Activated naive CD4-positive, alpha-beta T cell treated with anti-CD3 and anti-CD28 coated beads, Interleukin-2, amount 50 U/mL, for 24 hours (primary cell): ENCODE measurements at regions not wholly inside any gene's neighbourhood (a gene's known extent, or its start where the extent isn't known, plus 50 kb on each side); places are given as distances from the start of the nearest gene placed in this dataset.
"Not testable (repeated sequence)": the region's sequence is repeated elsewhere in the genome, so short reads cannot be mapped to it uniquely, and the experiment has no call there.

Source experiments
- H3K27ac Mint-ChIP-seq: one replicate; pipeline ENCODE4 v1.8.0; 2021; ENCODE audit warnings: mild to moderate bottlenecking, mixed read lengths
- H3K27me3 Mint-ChIP-seq: one replicate; pipeline ENCODE4 v1.8.0; 2021; ENCODE audit warnings: mixed read lengths
- H3K36me3 Mint-ChIP-seq: one replicate; pipeline ENCODE4 v1.8.0; 2021; ENCODE audit warnings: mixed read lengths
- H3K4me1 Mint-ChIP-seq: one replicate; pipeline ENCODE4 v1.8.0; 2021; ENCODE audit warnings: mixed read lengths
- H3K4me3 Mint-ChIP-seq: one replicate; pipeline ENCODE4 v1.8.0; 2021; ENCODE audit warnings: mild to moderate bottlenecking, mixed read lengths
- H3K9me3 Mint-ChIP-seq: one replicate; pipeline ENCODE4 v1.8.0; 2021; ENCODE audit warnings: mixed read lengths

DNA sequence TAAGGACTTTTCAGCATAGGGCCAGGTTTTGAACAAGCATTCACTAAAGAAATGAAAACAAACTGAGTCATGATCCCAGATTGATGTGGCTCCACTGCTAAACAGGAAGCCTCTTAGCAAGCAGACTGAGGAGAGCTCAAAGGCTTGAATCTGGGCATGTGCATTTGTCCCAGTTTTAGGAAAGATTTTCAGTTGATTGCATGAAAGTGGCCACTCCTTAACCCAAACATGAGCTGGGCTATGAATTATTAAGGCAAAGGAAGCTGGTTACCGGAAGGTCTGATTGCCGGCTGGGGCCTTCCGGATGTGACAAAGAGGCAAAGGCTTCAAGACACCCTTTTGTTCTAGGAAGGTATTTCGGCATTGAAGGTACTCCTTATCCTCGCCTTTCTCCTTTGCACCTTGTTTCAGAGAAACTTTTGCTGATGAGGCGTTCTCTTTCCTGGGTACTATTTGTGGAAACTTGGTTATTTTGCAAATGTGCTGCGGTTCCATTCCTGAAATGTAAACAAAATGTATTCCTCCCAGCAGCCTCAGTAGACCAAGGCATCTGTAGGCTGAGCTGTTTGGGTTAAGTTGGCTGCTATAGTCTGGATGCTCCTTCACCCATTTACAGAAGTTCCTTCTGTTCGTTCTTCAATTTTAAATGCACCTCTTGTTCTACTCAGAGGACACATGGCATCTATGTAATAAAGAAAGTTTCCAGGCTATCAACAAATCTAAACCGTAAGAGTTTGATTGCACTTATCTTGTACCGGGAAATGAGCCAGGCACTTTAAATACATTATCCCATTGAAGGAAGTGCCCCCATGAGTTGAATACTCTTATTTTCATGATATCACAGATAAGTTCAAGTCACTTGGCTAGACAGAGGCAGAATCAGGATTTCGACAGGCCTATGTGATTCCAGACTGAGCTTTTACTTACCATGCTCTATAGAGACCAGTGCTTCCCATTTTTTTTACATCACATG lies 115.6 kb upstream of the METAP2 start:
- no peaks in the 10 kb centered on the region for H3K36me3 Mint-ChIP-seq
- H3K4me1 Mint-ChIP-seq: no peaks in the 10 kb centered on the region
- no peak overlapping the region for H3K4me3 Mint-ChIP-seq
- no peak overlapping the region for H3K27ac Mint-ChIP-seq
- no peaks in the 10 kb centered on the region for H3K9me3 Mint-ChIP-seq
- no peaks in the 10 kb centered on the region for H3K27me3 Mint-ChIP-seq

DNA sequence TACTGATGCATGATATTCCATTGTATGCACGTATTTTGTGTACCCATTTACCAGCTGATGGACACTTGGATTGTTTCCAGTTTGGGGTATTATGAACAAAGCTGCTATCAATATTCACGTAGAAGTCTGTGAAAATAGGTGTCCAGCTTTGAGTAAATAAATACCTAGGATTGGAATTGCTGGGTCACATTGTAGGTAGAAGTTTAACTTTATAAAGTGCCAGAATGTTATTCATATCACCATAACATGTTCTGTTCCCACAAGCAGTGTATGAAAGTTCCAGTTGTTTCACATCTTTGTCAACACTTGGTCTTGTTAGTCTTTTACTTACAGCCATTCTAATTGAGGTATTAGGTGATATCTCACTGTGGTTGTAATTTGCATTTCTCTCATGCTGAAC lies 108.0 kb upstream of the METAP2 start:
- Mint-ChIP-seq H3K4me1 (no peaks in the 10 kb centered on the region), H3K4me3 (no peak overlapping the region), H3K27me3 (peaks cover 1% of the 10 kb centered on the region), H3K9me3 (no peaks in the 10 kb centered on the region), H3K36me3 (no peaks in the 10 kb centered on the region), H3K27ac (no peak overlapping the region)

DNA sequence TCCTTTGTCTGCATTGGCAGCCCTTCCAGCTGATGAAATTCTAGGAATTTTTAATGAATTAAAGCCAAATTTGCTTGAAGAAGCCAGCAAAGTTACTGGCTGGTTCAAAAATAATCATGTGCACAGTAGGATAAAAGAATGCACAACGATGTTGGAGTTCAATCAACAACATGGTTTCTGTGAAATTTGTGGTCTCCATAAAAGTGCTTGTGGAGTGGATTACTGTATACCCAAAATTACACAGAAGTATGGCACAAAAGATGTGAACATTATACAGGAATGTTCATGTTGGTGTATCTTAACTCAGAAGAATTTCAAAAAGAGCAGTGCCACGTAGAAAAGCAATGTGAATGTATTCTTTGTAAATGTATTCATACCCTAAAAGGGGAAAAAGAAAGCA lies 105.0 kb upstream of the METAP2 start:
- H3K36me3 Mint-ChIP-seq: no peaks in the 10 kb centered on the region
- H3K27me3 Mint-ChIP-seq: peaks cover 3% of the 10 kb centered on the region
- H3K9me3 Mint-ChIP-seq: no peaks in the 10 kb centered on the region
- no peak overlapping the region for H3K4me3 Mint-ChIP-seq
- no peaks in the 10 kb centered on the region for H3K4me1 Mint-ChIP-seq
- no peak overlapping the region for H3K27ac Mint-ChIP-seq

DNA sequence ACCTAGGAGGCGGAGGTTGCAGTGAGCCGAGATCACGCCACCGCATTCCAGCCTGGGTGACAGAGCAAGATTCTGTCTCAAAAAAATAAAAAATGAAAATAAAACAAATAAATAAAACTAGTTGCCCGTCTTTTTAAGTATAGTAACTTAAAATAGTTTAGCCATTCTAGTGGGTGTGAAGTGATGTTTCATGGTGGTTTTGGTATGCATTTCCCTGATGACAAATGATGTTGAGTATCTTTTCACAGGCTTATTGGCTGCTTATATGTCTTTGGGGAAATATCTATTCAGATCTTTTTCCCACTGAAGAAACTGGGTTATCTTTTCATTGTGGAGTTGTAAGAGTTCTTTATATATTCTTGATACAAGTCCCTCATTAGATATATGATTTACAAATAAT lies 102.4 kb upstream of the METAP2 start:
- no peaks in the 10 kb centered on the region for H3K9me3 Mint-ChIP-seq
- no peaks in the 10 kb centered on the region for H3K36me3 Mint-ChIP-seq
- no peak overlapping the region for H3K27ac Mint-ChIP-seq
- H3K4me3 Mint-ChIP-seq: no peak overlapping the region
- H3K27me3 Mint-ChIP-seq: peaks cover 3% of the 10 kb centered on the region
- no peaks in the 10 kb centered on the region for H3K4me1 Mint-ChIP-seq

GRCh38 chr12:95379481-95379880 lies 94.5 kb upstream of the METAP2 start:
- not testable (repeated sequence) for H3K4me1 Mint-ChIP-seq, H3K9me3 Mint-ChIP-seq, H3K36me3 Mint-ChIP-seq, H3K4me3 Mint-ChIP-seq, H3K27ac Mint-ChIP-seq, H3K27me3 Mint-ChIP-seq

- H3K4me1 Mint-ChIP-seq, H3K9me3 Mint-ChIP-seq, H3K36me3 Mint-ChIP-seq, H3K4me3 Mint-ChIP-seq, H3K27ac Mint-ChIP-seq, H3K27me3 Mint-ChIP-seq: not testable (repeated sequence)
These were observed 93.6 kb upstream of the METAP2 start for GRCh38 chr12:95380334-95380733.

- peaks cover 2% of the 10 kb centered on the region for H3K27me3 Mint-ChIP-seq
- H3K9me3 Mint-ChIP-seq: no peaks in the 10 kb centered on the region
- no peaks in the 10 kb centered on the region for H3K36me3 Mint-ChIP-seq
- no peak overlapping the region for H3K27ac Mint-ChIP-seq
- no peak overlapping the region for H3K4me3 Mint-ChIP-seq
- H3K4me1 Mint-ChIP-seq: no peaks in the 10 kb centered on the region
These were observed 92.8 kb upstream of the METAP2 start for GRCh38 chr12:95380997-95381786.

DNA sequence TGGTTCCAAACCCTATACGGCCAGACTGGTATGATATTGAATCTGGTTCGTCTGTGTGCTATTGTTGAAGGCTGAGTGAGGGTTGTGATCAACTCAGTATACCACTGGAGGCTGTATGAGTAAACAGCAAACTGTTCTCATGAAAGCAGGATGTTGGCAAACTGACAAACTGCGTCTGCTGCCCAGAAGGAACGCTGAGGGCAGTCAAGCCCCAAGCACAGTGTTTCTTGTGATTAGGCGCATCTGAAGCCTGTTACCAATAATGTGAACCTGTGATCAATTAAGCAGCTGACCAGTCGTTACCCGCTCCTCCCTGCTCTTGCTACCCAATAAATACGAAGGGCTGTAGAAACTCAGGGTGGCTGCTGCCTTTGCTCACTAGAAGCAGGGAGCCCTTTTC lies 90.0 kb upstream of the METAP2 start:
- H3K4me1 Mint-ChIP-seq, H3K4me3 Mint-ChIP-seq, H3K9me3 Mint-ChIP-seq, H3K36me3 Mint-ChIP-seq, H3K27me3 Mint-ChIP-seq, H3K27ac Mint-ChIP-seq: not testable (repeated sequence)

DNA sequence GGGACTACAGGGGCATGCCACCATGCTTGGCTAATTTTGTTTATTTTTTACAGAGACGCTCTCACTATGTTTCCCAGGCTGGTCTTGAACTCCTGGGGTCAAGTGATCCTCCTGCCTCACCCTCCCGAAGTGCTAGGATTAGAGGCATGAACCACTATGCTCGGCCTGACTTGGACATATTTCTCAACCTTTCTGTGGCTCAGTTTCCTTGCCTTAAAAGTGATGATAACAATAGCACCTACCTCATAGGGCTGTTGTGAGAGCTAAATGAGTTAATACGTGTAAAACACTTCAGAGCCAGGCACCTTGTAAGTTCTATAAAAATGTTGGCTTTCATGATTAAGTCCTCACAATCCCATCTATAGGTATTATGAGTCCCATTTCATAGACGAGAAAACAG lies 89.2 kb upstream of the METAP2 start:
- Mint-ChIP-seq H3K27ac (no peak overlapping the region), H3K4me3 (no peak overlapping the region)

DNA sequence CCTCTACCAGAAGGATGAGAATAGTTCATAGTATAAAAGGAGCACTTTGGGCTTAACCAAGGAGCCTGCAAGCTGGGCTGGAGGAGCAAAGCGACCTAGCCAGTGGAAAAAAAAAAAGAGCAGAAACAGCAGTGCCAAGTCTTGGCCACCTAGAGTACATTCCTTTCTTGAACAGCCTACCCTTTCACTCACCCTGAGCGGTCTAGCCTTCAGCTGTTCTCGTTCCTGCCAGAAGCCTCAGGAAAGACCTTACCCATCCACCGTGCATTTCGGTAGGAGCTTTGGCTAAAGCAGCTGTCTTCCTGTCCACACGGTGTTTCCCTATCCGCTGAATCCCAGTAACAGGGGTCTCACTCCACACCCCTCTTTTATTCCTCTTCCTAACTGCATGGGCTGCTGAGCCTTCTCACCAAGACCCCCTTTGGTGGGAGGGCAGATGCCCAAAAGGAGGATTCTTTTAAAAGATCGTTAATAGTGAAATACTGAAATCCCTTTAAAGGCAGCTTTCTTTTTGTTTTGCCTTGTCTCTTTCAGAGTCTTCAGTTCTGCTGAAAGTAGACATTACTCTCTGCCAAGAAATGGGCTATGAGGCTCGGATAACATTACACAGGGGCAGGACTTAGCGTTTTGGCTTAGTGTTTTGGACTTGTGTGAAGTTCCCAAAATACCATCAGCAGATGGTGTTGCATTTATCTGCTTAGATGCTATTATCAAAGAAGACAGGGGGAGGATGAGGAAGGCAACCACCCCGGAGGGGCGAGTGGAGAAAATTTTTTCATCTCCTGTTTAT lies 88.5 kb upstream of the METAP2 start:
- H3K4me1 Mint-ChIP-seq: no peaks in the 10 kb centered on the region
- no peaks in the 10 kb centered on the region for H3K9me3 Mint-ChIP-seq
- H3K36me3 Mint-ChIP-seq: no peaks in the 10 kb centered on the region
- H3K27me3 Mint-ChIP-seq: no peaks in the 10 kb centered on the region
- no peak overlapping the region for H3K4me3 Mint-ChIP-seq
- H3K27ac Mint-ChIP-seq: no peak overlapping the region

More for the DNA sequence above, 89.2 kb upstream of the METAP2 start:
- no peaks in the 10 kb centered on the region for H3K36me3 Mint-ChIP-seq
- H3K27me3 Mint-ChIP-seq: no peaks in the 10 kb centered on the region
- no peaks in the 10 kb centered on the region for H3K9me3 Mint-ChIP-seq
- no peaks in the 10 kb centered on the region for H3K4me1 Mint-ChIP-seq

- Mint-ChIP-seq H3K4me1 (no peaks in the 10 kb centered on the region), H3K36me3 (no peaks in the 10 kb centered on the region)
These were observed 87.9 kb upstream of the METAP2 start for GRCh38 chr12:95386051-95386450.

GRCh38 chr12:95388260-95388659 lies 85.7 kb upstream of the METAP2 start:
- not testable (repeated sequence) for H3K27me3 Mint-ChIP-seq, H3K36me3 Mint-ChIP-seq, H3K27ac Mint-ChIP-seq, H3K4me1 Mint-ChIP-seq, H3K9me3 Mint-ChIP-seq, H3K4me3 Mint-ChIP-seq

More at GRCh38 chr12:95386051-95386450, 87.9 kb upstream of the METAP2 start:
- H3K9me3 Mint-ChIP-seq: no peaks in the 10 kb centered on the region
- no peak overlapping the region for H3K27ac Mint-ChIP-seq
- no peaks in the 10 kb centered on the region for H3K27me3 Mint-ChIP-seq
- no peak overlapping the region for H3K4me3 Mint-ChIP-seq

DNA sequence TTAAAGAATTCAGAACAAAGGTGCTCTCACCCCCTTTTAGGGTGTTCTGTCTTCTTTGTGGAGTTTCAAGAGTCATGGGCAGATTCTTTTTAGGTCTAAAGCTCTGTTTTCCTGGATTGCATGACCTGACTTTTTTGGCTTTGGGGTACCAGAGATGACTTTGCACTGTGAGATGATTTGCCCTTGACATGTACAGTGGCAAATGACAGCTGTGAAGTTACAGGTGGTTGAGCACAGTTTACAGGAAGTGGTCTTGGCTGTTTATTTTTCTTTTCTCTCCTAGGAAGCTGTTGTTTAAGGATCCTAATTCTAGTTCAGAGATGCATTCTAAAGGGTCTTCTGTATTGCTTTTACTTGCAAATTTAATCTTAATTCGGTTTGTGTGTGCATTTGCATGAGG lies 83.8 kb upstream of the METAP2 start:
- H3K9me3 Mint-ChIP-seq: peaks cover 6% of the 10 kb centered on the region
- H3K4me1 Mint-ChIP-seq: no peaks in the 10 kb centered on the region
- H3K27me3 Mint-ChIP-seq: peaks cover 1% of the 10 kb centered on the region
- H3K27ac Mint-ChIP-seq: peak overlapping the region; percentile 8
- H3K4me3 Mint-ChIP-seq: no peak overlapping the region
- peaks cover 2% of the 10 kb centered on the region for H3K36me3 Mint-ChIP-seq

DNA sequence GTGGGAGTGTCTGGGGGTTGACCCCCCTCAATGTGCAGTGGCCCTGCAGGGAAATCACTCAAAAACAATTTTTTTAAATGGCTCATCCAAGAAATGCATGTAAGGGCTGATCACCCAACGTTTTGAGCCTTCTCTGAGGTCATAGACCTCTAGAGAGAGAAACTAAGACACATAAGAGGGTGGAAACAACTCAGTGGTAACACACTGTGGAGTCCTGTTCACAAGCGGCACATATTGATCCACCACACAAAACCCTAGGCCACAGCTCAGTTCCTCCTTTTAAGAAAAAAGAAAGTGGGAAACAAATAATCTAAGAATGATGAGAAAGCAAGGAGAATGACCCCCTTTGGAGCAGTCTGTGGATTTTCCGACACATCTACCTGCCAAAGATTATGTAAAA lies 83.0 kb upstream of the METAP2 start:
- no peaks in the 10 kb centered on the region for H3K4me1 Mint-ChIP-seq
- H3K36me3 Mint-ChIP-seq: peaks cover 2% of the 10 kb centered on the region
- H3K27me3 Mint-ChIP-seq: peaks cover 4% of the 10 kb centered on the region
- peaks cover 6% of the 10 kb centered on the region for H3K9me3 Mint-ChIP-seq
- H3K4me3 Mint-ChIP-seq: no peak overlapping the region
- H3K27ac Mint-ChIP-seq: no peak overlapping the region

- Mint-ChIP-seq H3K27me3 (peaks cover 4% of the 10 kb centered on the region), H3K9me3 (peaks cover 6% of the 10 kb centered on the region), H3K4me1 (peaks cover 8% of the 10 kb centered on the region), H3K4me3 (no peak overlapping the region), H3K36me3 (peaks cover 2% of the 10 kb centered on the region), H3K27ac (no peak overlapping the region)
These were observed 80.7 kb upstream of the METAP2 start for GRCh38 chr12:95393191-95393790.
